ENCODE measurements at regions not wholly inside any gene's neighbourhood (a gene's known extent, or its start where the extent isn't known, plus 50 kb on each side); places are given as distances from the start of the nearest gene placed in this dataset.
A peak's percentile ranks its signal among the peaks of the same experiment; 100 is the strongest.
"Not testable (repeated sequence)": the region's sequence is repeated elsewhere in the genome, so short reads cannot be mapped to it uniquely, and the experiment has no call there.

DNA sequence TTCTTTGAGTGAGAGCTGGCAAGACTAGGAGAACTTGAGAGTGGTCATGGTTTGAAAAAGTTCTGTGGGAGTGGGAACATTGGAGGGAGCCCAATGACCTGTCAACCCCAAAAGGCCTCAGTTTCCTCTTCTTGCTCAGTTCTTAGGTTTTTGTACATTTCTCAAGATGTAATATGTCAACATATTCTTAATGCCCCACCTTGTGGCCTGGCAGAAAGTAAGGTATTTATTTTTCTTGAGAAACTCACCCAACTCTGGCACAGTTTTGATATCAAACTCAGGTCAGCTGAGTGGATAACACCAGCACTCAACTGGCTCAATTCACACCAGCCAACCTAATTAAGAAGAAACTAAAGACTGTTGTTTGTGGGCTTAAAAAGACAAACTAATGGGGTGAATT is 123.0 kb upstream of the SLC27A6 start:
- DNase-seq: no peak
- Mint-ChIP-seq H3K27me3 (ENCODE audit: low read depth, poor library complexity) (no peaks in the 10 kb centered on the region), H3K9me3 (peaks cover 3% of the 10 kb centered on the region), H3K4me3 (no peak overlapping the region), H3K27ac (no peak overlapping the region), H3K4me1 (peaks cover 19% of the 10 kb centered on the region), H3K36me3 (ENCODE audit: low read depth) (no peaks in the 10 kb centered on the region)
- no peak for TF ChIP-seq CTCF (IDR thresholded peaks at IDR 0.05)

DNA sequence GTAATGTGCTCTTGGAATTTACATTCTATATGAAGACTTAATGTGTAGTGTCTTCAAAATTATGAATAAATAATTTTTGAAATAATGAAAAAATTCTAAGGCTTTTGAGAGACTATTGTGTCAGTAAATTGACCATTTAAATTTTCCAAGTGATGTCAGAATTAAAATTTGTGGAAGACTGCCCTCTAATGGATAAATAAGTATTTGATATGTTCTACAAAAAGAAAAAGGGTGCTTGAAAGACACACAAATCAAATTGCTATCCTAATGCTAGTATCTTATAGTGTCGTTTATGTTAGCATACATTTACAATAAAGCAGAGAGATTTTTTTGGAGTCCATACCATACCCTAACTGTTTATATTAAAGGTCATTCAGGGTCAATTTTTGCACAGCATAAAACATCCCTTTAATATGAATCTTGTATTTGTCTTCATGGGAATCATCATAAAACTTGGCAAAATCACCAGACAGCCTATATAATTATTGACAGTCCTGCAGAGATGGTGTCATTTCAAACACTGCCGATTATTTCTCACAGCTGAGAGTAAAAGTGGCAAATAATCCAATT is 120.8 kb upstream of the SLC27A6 start:
- H3K4me3 Mint-ChIP-seq: no peak overlapping the region
- peaks cover 14% of the 10 kb centered on the region for H3K36me3 Mint-ChIP-seq (ENCODE audit: low read depth)
- no peak for DNase-seq
- TF ChIP-seq CTCF (IDR thresholded peaks at IDR 0.05): peak; percentile 43
- peaks cover 25% of the 10 kb centered on the region for H3K9me3 Mint-ChIP-seq
- no peaks in the 10 kb centered on the region for H3K27me3 Mint-ChIP-seq (ENCODE audit: low read depth, poor library complexity)
- H3K4me1 Mint-ChIP-seq: no peaks in the 10 kb centered on the region
- no peak overlapping the region for H3K27ac Mint-ChIP-seq

DNA sequence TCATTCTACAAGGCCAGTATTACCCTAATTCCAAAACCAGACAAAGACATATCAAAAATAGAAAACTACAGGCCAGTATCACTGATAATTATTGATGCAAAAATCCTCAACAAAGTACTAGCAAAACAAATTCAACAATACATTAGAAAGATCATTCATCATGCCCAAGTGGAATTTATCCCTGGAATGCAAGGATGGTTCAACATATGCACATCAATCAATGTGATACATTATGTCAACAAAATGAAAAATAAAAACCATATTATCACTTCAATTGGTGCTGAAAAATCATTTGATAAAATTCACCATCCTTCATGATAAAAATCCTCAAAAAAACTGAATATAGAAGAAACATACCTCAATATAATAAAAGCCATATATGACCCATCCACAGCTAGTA is 115.2 kb upstream of the SLC27A6 start:
- H3K9me3 Mint-ChIP-seq: peaks cover 55% of the 10 kb centered on the region
- H3K27me3 Mint-ChIP-seq (ENCODE audit: low read depth, poor library complexity): no peaks in the 10 kb centered on the region
- no peak overlapping the region for H3K27ac Mint-ChIP-seq
- DNase-seq: no peak
- H3K36me3 Mint-ChIP-seq (ENCODE audit: low read depth): peaks cover 25% of the 10 kb centered on the region
- H3K4me3 Mint-ChIP-seq: no peak overlapping the region
- H3K4me1 Mint-ChIP-seq: no peaks in the 10 kb centered on the region
- TF ChIP-seq CTCF (IDR thresholded peaks at IDR 0.05): no peak

DNA sequence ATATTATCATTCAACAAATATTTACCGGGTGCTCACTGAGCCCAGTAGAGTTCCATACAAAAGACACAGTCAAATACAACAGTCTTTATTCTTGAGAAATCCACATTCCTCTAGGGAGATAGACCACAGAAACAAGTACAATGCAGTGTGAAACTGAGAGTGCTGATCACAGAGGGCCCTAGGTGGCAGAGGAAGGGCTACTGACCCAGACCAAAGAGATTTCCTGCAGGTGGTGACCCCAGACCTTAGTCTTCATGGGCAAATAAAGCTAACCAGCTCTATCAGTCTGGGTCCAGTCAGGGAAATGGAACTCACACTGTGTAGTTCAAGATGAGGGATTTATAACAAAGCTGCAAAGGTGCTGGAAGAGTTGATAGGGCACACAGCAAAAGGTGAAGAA is 110.4 kb upstream of the SLC27A6 start:
- Mint-ChIP-seq H3K27ac (no peak overlapping the region), H3K36me3 (ENCODE audit: low read depth) (peaks cover 12% of the 10 kb centered on the region), H3K27me3 (ENCODE audit: low read depth, poor library complexity) (no peaks in the 10 kb centered on the region), H3K9me3 (peaks cover 40% of the 10 kb centered on the region), H3K4me3 (no peak overlapping the region), H3K4me1 (no peaks in the 10 kb centered on the region)
- no peak for DNase-seq
- no peak for TF ChIP-seq CTCF (IDR thresholded peaks at IDR 0.05)

- DNase-seq: no peak
- peaks cover 26% of the 10 kb centered on the region for H3K9me3 Mint-ChIP-seq
- no peaks in the 10 kb centered on the region for H3K4me1 Mint-ChIP-seq
- TF ChIP-seq CTCF (IDR thresholded peaks at IDR 0.05): no peak
- H3K36me3 Mint-ChIP-seq (ENCODE audit: low read depth): peaks cover 6% of the 10 kb centered on the region
- H3K27me3 Mint-ChIP-seq (ENCODE audit: low read depth, poor library complexity): peaks cover 3% of the 10 kb centered on the region
- no peak overlapping the region for H3K4me3 Mint-ChIP-seq
- no peak overlapping the region for H3K27ac Mint-ChIP-seq
Observed at GRCh38 chr5:128857076-128857677, 108.1 kb upstream of the SLC27A6 start.

GRCh38 chr5:128858995-128859394 is 106.3 kb upstream of the SLC27A6 start:
- no peaks in the 10 kb centered on the region for H3K4me1 Mint-ChIP-seq
- peaks cover 3% of the 10 kb centered on the region for H3K27me3 Mint-ChIP-seq (ENCODE audit: low read depth, poor library complexity)
- H3K9me3 Mint-ChIP-seq: peaks cover 22% of the 10 kb centered on the region
- H3K36me3 Mint-ChIP-seq (ENCODE audit: low read depth): peaks cover 6% of the 10 kb centered on the region
- DNase-seq: no peak
- no peak overlapping the region for H3K27ac Mint-ChIP-seq
- no peak overlapping the region for H3K4me3 Mint-ChIP-seq
- TF ChIP-seq CTCF (IDR thresholded peaks at IDR 0.05): no peak

DNA sequence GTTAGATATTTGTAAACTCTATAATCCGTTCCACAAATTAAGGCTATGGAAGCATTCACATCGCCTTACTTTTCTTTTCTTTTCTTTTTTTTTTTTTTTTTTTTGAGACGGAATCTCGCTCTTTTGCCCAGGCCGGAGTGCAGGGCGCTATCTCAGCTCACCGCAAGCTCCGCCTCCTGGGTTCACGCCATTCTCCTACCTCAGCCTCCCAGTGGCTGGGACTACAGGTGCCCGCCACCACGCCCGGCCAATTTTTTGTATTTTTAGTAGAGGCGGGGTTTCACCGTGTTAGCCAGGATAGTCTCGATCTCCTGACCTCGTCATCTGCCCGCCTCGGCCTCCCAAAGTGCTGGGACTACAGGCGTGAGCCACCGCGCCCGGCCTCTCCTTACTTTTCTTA is 104.1 kb upstream of the SLC27A6 start:
- H3K4me1 Mint-ChIP-seq; DNase-seq; H3K36me3 Mint-ChIP-seq (ENCODE audit: low read depth); H3K27me3 Mint-ChIP-seq (ENCODE audit: low read depth, poor library complexity); H3K27ac Mint-ChIP-seq; H3K4me3 Mint-ChIP-seq: not testable (repeated sequence)
- peaks cover 23% of the 10 kb centered on the region for H3K9me3 Mint-ChIP-seq
